Erythroblast (primary cell): ENCODE measurements at regions not wholly inside any gene's neighbourhood (a gene's known extent, or its start where the extent isn't known, plus 50 kb on each side); places are given as distances from the start of the nearest gene placed in this dataset.
"Not testable (repeated sequence)": the region's sequence is repeated elsewhere in the genome, so short reads cannot be mapped to it uniquely, and the experiment has no call there.

Experiments
- DNase-seq, 2 experiments: peaks; one replicate each; lab custom pipeline; 2025; lab: John Stamatoyannopoulos, UW
- GATA1 ChIP-seq: IDR thresholded peaks from 2 replicates; pipeline ENCODE4 v1.6.1; 2011; ENCODE audit warnings: low read depth, mild to moderate bottlenecking, control low read depth, low read length, moderate library complexity
- POLR2A ChIP-seq: IDR thresholded peaks from 2 replicates; pipeline ENCODE4 v1.6.1; 2011; ENCODE audit warnings: mild to moderate bottlenecking, low read length

DNA sequence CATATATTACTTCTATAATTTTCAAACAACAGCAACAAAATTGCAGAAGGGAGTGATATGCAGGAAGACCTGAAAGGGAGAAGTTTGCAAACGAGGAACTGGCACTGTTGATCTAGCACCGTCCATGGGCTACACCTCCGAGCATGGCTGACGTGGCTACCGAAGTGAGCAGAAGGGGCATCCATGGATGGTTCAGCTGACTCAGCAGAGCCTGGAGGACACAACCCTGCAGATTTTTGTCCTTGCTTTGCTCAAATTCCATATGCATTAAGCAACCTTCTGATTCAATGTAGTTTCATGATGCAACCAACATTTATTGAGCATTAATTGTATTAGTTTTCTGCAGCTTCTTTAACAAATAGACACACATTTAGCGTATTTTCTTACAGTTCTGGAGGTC lies 191.2 kb downstream of the C1orf94 start:
- DNase-seq: no peak
- TF ChIP-seq GATA1 (no peak), POLR2A (no peak)

DNA sequence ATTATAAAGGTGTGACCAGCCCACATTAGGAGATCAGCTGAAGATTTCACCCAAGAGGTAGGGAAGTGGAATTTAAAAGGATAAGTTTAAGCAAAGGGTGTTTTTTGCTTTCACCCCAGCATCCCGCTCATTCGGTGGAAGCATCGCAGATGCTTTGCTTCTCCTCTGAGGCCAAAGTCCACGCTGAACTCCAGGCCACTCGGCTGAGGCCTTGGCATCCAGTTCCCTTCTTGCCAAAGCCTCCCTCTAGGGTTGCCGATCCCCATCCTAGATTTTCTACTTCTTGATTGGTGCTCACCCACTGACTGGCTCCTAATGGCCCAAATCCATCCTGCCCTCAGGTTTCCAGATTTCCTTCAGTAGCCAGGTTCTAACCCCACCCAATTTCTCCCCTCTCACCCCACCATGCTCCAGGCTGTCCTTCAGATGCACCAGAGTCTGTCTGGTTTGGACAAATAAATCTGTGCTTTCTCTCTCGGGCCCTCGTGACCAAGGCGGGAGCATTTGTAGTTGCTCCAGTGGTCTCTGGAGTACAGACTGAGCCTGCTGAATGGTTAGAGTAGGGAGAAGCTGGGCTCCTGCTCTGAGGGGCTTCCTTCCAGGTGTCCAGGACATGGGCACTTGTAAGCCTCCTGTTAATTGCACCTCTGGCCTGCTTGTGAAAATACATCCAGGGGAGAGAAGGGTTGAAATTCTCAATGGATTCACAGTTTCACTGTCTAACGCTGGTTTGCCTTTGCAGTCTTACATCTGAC lies 193.2 kb downstream of the C1orf94 start:
- DNase-seq: no peak

DNA sequence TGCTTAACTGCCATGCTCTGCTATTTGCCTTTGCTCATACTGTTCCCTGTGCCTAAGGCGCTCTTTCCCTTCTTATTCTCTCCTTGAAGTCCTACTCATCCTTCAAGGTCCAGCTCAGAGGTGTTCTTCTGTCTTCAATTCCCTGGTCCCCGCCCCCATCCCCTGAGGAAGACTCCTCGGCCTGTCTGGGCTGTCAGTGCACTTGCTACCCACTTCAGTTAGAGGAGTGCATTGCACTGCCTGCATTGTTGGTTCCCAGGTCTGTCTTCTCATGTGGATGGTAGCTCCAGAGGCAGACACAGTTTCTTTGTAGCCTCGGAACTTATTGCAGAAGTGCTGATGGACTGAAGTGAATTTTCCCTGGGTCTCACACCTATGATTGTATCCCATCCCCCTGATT lies 194.0 kb downstream of the C1orf94 start:
- TF ChIP-seq GATA1 (no peak), POLR2A (no peak)
- no peak for DNase-seq

More for the DNA sequence above, 193.2 kb downstream of the C1orf94 start:
- TF ChIP-seq GATA1: no peak
- TF ChIP-seq POLR2A: no peak

DNA sequence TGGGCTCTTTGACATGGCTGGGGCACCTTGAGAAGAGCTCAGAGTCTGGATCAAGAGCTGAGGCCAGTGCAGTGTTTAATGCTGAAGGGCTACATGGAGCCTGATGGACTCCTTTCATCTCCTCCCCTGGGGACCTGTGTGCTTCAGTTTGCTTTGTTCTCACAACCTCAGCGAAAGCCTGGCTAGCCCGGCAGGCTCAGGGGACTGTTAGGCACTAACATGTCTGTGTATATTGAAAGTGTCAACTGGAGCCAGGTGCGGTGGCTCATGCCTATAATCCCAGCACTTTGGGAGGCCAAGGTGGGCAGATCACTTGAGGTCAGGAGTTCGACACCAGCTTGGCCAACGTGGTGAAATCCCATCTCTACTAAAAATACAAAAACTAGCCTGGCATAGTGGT lies 194.5 kb downstream of the C1orf94 start:
- DNase-seq: not testable (repeated sequence)

DNA sequence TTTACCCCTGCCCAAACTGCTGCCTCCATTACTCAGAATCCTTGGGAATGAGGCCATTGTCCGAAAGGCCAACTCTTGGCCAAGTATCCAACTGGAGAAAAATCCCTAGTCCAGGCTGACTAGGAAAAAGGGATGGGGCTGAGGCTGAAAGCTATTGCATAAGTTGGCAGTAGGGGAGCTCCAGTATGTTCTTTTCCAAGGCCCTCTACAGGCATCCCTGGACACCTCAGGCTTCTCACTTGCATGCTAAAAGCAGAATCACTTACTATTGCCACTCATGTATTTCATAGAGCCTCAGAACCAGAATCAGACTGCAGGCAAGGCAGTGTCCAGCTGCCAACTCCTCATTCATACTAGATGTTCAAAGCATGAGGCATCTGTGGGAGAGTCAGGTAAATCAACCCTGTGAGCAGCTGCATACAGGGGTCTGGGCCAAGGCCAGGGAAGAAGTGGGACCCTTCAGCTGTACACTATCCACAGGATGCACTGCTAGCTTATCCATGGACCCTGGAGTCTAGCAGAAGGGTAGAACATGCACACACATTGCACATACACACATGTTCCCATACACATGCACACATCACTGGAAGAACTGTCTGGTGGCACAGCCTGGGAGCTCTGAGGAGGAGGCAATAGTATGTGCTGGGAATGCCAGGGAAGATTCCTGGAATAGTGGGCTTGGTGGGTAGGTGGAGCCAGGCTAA lies 195.3 kb downstream of the C1orf94 start:
- TF ChIP-seq GATA1 (no peak), POLR2A (no peak)
- DNase-seq: no peak

DNA sequence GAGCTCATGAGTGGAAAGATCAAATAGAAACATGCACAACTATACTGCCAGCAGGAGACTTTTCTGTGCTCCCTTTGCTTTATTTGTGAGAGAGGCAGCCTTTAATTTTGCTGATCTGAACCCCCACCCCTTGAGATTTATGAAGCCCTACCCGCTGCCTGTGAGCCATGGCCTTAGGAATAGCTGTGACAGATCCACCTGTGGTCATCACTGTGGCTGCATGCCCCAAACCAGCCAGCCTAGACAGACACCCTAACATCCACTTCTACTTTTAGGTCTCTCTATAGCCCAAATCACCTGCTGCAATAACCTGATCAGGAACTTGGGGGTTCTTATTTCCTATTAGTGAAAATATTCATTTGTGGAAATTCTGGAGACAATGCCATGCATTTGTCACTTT lies 196.2 kb downstream of the C1orf94 start:
- DNase-seq: no peak
- TF ChIP-seq POLR2A: no peak

DNA sequence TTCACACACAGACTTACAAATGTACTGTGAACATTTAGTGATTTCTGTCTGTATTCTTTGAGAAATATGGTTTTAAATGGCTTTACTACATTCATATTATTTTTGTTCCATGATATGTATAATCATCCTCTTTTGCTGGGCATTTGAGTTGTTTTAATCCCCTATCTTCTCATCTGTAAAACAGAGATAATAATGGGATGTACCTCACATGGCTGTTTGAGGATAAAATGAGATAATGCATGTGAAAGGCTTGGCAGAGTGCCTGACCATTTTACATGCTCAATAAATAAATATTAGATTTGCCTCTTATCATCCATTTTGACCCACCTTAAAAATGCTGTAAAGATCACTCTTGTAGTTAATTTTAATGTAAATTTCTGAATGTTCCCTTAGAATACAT lies 197.2 kb downstream of the C1orf94 start:
- TF ChIP-seq POLR2A (no peak), GATA1 (no peak)
- DNase-seq: peak; percentile 33 to 78

DNA sequence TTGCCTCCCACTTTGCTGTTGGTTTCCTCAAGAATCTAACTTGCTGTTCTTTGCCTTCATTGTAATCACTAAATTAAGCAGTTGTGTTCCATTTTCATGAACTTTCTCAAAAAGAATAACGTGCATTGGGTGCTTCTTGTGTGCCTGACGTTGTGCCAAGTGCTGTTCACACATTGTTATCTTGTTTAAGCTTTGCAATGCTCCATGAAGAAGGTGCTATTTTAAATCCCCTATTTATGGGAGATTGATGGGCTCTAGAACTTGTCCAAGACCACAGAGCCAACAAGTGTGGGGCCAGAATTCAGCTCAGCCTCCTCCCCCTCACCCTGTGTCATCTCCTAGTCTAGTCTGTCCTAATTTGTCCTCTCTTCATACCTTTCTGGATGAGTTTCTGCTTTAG lies 199.8 kb downstream of the C1orf94 start:
- DNase-seq: no peak
- no peak for TF ChIP-seq GATA1
- no peak for TF ChIP-seq POLR2A

DNA sequence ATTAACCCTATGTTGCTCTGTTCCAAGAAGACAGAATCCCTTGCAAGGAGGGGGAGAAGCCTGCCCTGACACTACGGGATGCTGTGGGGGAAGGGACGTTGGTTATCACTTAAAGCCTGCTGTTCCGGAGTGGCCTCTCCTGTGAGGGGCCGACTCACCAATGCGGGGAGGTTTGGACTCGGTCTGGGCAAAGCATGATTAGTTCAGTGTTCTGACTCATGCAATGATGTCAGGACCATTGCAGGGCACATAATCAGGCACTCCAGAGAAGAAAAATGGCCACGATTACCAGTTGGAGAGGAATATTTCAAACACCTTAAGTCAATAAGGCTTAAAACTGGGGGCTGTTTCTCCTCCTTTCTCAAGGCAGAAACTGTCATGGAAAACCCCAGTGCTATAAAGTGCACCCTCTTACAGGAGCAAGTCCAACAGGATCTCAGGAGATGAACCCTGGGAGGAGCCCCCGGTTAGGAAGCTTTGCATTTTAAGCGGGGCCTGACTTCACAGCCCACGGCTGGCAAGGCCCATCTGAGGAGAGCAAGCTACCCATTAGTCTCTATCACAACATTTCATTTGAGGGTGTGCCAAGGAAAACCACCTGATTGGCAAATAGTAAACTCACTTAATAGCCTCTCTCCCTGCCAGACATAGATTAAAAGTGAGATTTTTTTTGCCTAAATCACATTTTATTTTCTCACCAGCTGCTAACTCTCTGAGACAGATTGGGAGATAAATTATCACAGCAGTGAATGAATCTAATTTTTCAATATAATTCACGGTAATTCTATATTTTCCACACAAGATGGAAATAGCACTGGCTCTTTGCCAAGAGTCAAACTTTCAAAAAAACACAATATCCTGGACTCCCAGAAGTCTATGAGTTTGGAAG lies 202.5 kb downstream of the C1orf94 start:
- TF ChIP-seq POLR2A (no peak), GATA1 (no peak)
- peak; percentile 87 for DNase-seq

DNA sequence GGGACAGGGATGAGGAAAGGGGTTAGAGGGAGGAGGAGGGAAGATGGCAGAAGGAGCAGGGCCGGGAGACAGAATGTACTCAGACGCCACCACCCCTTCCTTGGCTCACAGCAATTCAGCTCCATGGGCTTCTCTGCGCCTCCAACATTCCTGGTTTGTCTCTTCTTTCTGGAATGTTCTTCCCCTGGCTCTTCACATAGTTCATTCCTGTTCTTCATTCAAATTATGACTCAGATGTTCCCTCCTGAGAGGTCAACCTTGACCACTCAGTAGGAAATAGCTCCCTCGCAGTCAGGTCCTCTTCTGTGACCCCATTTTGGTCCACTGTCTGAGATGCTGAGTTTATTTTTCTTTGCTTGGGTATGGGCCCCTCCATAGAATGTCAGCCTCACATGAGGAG lies 203.2 kb downstream of the C1orf94 start:
- DNase-seq: no peak
- TF ChIP-seq POLR2A: no peak
- no peak for TF ChIP-seq GATA1

DNA sequence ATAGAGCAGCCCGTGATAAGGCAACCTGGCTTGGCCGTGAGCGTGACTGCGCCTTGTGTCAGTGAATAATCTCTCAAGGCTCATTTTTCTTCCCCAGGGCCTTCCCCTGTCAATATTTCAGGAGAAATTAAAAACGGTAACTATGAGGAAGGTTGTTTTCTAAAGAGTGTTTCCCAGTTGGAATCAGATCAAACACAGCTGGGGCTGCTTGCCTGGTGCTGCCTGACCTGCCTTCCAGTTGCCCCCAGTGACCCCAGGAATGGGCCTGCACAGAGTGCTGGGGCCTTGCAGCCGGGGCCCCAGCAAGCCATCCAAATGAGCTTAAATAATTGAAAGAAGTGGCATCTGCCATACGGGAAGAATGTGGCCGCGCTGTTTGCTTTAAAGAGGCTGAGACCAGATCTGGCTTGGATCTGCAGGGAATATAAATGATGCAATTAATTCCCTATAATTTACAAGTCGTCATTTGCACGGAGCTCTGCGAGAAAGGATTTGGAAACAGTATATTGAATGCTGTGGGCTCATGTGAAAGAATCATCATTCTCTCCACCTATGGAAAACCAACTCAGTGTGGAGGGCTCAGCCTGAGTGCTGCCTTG lies 203.9 kb downstream of the C1orf94 start:
- TF ChIP-seq GATA1 (no peak), POLR2A (no peak)
- DNase-seq: no peak

DNA sequence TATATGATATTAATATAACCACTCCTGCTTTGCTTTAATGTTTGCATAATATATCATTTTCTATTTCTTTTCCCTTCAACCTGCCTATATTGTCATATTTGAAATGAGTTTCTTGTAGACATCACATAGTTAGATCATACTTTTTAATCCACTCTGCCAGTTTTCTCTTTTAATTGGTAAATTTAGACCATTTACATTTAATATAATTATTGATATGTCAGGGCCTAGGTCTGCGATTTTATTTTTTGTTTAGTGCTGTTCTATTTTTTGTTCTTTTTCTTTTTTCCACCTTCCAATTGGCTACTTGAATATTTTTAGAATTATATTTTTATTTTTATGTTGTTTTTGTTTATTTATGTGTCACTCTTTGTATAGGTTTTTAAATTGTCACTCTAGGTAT lies 213.3 kb downstream of the C1orf94 start:
- TF ChIP-seq GATA1: no peak
- no peak for TF ChIP-seq POLR2A
- no peak for DNase-seq

DNA sequence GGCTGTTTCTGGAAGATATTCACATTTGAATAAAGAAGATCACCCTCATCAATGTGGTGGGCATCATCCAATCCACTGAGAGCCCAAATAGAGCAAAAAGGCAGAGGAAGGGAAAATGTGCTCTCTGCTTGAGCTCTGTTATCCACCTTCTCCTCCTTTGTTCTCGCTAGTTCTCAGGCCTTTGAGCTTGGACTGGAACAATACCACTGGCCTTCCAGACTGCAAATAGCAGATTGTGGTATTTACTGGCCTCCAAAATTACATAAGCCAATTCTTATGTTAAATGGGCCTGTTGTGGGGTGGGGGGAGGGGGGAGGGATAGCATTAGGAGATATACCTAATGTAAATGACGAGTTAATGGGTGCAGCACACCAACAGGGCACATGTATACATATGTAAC lies 219.3 kb downstream of the C1orf94 start:
- DNase-seq: no peak
- TF ChIP-seq GATA1: no peak
- no peak for TF ChIP-seq POLR2A
